Right cardiac atrium (tissue), 5 donors: ENCODE measurements at regions not wholly inside any gene's neighbourhood (a gene's known extent, or its start where the extent isn't known, plus 50 kb on each side); places are given as distances from the start of the nearest gene placed in this dataset.
"Not testable (repeated sequence)": the region's sequence is repeated elsewhere in the genome, so short reads cannot be mapped to it uniquely, and the experiment has no call there.

Experiments
- ATAC-seq, 2 donors: fragments of 200-7000 bp; cut with Tn5 transposase; one replicate each; pipeline versions ENCODE4 v1.8.0 to v1.9.1; 2020; ENCODE audit warnings: moderate library complexity in 2 of 2, mild to moderate bottlenecking in 1 of 2
- DNase-seq, 3 donors: peaks; one replicate each; pipeline ENCODE4 v3.0.0-alpha.2; 2020
- H3K27ac ChIP-seq: one replicate; pipeline ENCODE4 v1.5.1; 2013; ENCODE audit warnings: mild to moderate bottlenecking, low read length, control low read depth, moderate library complexity
- H3K27me3 ChIP-seq: one replicate; pipeline ENCODE4 v1.6.1; 2013; ENCODE audit not compliant: control insufficient read depth, insufficient read depth
- H3K4me1 ChIP-seq: one replicate; pipeline ENCODE4 v1.6.1; 2013; ENCODE audit warnings: low read length; ENCODE audit not compliant: control insufficient read depth, insufficient read depth
- H3K4me3 ChIP-seq: one replicate; pipeline ENCODE4 v1.5.1; 2013; ENCODE audit warnings: low read length, control low read depth
- H3K9me3 ChIP-seq: one replicate; pipeline ENCODE4 v1.6.1; 2013; ENCODE audit warnings: low read length; ENCODE audit not compliant: control insufficient read depth
- WGBS: extraction: QIAGEN DNeasy Blood & Tissue Kit; methylation state at CpG from one replicate; pipeline ENCODE4 v1.1.7; 2013; 5-methylcytosine and 5-hydroxymethylcytosine counted together
- intact Hi-C, 4 donors: fragments of 100-400 bp; cut with DNase I; formaldehyde crosslinking; loops; one replicate each; pipeline versions ENCODE4 v1.11.0 to v1.14.0; 2022 to 2023
- donor health status: healthy with polysubstance abuse.
- donor health status: DM: no; HTN: yes; CAD: no.
- donor health status: DM: no; HTN: no; CAD: no.
- donor health status: DM: no; HTN: yes; CAD: no; lungs with severe emphysema.
- donor health status: DM: yes; HTN: yes; CAD: no.

DNA sequence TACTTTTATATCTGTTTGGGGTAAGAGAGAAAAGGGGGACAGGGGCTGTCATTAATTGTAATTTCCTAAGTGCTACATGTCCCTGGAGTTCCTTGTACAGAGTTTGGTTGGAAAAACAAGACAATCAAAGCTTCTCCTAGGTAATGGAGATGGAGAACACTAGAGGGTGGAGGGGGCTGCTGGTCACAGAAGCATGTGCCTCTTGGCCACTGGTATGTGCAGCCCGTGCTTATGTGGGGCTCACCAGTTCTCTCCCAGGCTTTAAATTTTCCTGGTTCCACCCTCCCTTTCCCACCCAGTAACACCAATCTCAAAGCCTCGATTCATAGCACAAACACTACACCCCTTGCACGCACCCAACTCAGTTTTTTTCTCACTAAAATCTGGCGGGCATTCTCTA, 165.6 kb downstream of the SAMD5 start:
- intact Hi-C loops: no loop called here
- Histone ChIP-seq H3K4me3 (no peak overlapping the region), H3K9me3 (no peaks in the 10 kb centered on the region), H3K27me3 (no peaks in the 10 kb centered on the region), H3K27ac (no peak overlapping the region), H3K4me1 (no peaks in the 10 kb centered on the region)
- ATAC-seq: no peak
- DNase-seq: no peak
- WGBS: 86% methylated on average over 4 of the region's 4 CpGs

DNA sequence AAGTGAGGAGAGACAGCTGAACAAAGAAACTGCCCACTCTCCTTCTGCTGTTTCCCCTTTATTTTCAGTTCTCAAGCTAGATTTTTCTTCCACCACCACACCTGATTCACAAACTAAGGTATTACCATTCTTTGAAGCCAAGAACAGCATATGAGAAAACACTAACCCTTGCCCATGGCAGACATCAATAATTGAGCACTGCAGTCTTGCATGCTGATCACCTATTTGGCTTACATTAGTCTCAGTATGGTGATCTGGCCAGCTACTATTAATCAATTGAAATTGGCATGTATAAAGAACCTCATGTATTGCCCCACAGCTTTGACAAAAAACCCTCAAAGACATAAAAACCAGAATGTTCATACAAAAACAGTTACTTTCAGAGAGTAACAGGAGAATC, 166.3 kb downstream of the SAMD5 start:
- H3K4me3 ChIP-seq: no peak overlapping the region
- no peak overlapping the region for H3K27ac ChIP-seq
- DNase-seq (no peak), ATAC-seq (no peak)
- H3K9me3 ChIP-seq: no peaks in the 10 kb centered on the region
- H3K4me1 ChIP-seq: no peaks in the 10 kb centered on the region
- intact Hi-C loops: no loop called here
- no peaks in the 10 kb centered on the region for H3K27me3 ChIP-seq

DNA sequence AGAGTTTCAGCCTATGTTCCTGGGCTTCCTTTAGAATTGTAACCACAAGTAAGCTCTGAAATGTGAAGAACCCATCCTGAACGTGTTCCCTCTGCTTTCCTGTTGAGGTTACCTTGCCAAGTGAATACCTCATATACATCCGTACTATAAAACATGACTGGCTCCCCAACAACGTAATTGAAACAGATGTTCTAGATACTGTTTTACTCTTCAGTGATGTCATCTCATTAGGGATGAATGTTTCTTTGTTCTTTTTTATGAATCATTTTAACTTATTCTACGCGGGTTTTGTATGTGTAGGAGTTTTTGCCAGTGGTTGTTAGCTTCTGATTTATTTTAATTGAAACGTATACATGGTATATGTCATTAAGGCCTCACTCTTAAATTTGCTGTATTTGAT, 166.8 kb downstream of the SAMD5 start:
- Histone ChIP-seq H3K27ac (no peak overlapping the region), H3K27me3 (no peaks in the 10 kb centered on the region), H3K9me3 (no peaks in the 10 kb centered on the region), H3K4me1 (no peaks in the 10 kb centered on the region), H3K4me3 (no peak overlapping the region)
- DNase-seq (no peak), ATAC-seq (no peak)
- intact Hi-C loops: no loop called here
- 66% methylated on average over 6 of the region's 6 CpGs for WGBS

DNA sequence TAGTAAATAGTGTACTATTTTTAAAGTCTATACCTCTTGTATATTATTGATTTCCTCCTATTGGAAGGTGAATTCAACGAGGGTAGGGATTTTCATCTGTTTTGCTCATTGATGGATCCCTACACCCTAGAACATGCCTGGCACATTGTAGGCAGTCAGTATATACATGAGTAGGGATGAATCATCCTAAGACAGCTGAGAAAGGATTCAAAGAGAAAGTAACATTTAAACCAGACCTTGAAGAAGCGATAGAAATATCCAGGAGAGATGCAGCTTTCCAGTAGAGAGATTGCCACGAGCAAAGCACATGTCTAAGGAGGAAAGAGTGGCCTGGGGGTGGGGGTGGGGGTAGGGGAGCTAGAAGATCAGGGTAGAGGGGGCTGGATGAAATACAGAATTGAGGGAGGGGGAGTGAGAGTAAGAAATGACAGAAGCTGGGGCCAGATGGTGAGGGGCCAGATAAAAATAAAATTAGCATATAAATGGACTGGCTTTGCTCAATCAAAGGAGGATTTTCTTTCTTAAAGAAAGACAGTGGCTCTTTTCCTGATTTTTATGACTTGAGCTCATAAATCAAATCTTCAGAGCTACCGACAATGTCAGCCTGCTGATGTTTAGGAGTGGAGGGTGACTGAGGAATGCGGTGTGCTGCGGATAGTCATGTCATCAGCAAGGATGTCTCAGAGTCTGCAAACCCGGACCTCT, 168.2 kb downstream of the SAMD5 start:
- ATAC-seq (no peak), DNase-seq (no peak)
- Histone ChIP-seq H3K9me3 (no peaks in the 10 kb centered on the region), H3K27me3 (no peaks in the 10 kb centered on the region), H3K27ac (no peak overlapping the region), H3K4me1 (no peaks in the 10 kb centered on the region), H3K4me3 (no peak overlapping the region)
- intact Hi-C loops: no loop called here
- 74% methylated on average over 7 of the region's 7 CpGs for WGBS

DNA sequence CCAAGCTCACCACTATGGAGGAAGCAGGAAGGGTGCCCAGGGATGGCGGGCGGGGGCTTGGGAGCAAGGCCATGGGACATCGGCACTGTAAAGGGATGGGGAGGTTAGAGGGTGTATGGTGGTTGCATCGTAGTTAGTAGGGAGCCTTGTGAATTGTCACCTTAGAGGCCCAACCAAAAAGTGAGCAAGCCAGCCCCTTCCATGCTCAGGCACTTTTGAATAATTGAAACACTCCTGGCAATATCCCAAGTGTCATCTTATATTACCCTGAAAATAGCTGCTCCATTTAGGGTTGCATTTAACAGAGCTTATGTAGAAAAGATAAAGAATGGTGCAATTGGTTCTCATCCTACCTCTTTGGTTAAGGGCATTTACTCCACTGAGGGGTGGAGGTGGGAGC, 169.2 kb downstream of the SAMD5 start:
- Histone ChIP-seq H3K27me3 (no peaks in the 10 kb centered on the region), H3K4me3 (no peak overlapping the region), H3K27ac (no peak overlapping the region), H3K4me1 (no peaks in the 10 kb centered on the region), H3K9me3 (no peaks in the 10 kb centered on the region)
- no peak for ATAC-seq
- intact Hi-C loops: no loop called here
- WGBS: 69% methylated on average over 4 of the region's 4 CpGs
- DNase-seq: no peak

GRCh38 chr6:147678253-147678652, 169.8 kb downstream of the SAMD5 start:
- H3K4me1 ChIP-seq: no peaks in the 10 kb centered on the region
- DNase-seq: no peak
- no peak overlapping the region for H3K4me3 ChIP-seq
- intact Hi-C loops: no loop called here
- 56% methylated on average over 1 of the region's 1 CpG for WGBS
- ATAC-seq: no peak
- H3K27ac ChIP-seq: no peak overlapping the region
- no peaks in the 10 kb centered on the region for H3K9me3 ChIP-seq
- H3K27me3 ChIP-seq: no peaks in the 10 kb centered on the region

DNA sequence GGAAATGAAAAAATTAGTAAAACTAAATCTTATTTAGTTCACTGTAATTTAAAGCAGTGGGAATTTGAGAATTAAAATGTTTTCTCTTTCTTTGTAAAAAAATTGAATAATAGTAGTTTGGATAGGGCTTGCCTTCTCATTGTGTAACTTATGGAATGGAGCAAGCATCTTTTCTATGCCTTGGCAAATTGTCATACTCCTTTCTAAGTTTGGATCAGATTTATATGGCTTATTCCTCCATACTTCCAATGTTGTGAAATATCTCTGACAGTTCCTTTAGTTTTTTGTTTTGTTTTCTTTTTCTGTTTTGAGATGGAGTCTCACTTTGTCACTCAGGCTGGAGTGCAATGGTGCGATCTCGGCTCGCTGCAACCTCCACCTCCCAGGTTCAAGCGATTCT, 176.4 kb downstream of the SAMD5 start:
- intact Hi-C loops: no loop called here
- 95% methylated on average over 4 of the region's 4 CpGs for WGBS
- no peak for ATAC-seq
- no peak overlapping the region for H3K27ac ChIP-seq
- H3K27me3 ChIP-seq: no peaks in the 10 kb centered on the region
- DNase-seq: no peak
- H3K9me3 ChIP-seq: no peaks in the 10 kb centered on the region
- no peak overlapping the region for H3K4me3 ChIP-seq
- H3K4me1 ChIP-seq: no peaks in the 10 kb centered on the region

DNA sequence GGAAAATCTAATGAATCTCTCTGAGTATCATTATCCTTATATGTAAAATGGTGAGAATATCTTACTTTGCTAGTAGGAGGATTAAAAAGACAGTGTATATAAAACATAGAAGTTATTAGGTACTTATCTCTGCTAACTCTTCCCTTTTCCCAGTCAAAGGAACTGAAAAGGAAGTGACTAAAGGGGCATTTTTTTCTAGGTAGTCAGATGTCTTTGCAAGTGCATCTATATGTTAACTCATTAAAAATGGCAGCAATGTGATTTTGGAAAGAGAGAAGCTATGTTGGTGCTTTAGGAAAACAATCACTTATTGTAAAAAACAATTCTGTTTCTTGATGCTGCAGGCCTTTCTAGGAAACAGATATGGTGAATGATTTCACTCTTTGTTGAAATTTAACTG, 180.9 kb downstream of the SAMD5 start:
- H3K27ac ChIP-seq: no peak overlapping the region
- H3K27me3 ChIP-seq: no peaks in the 10 kb centered on the region
- intact Hi-C loops: no loop called here
- no peaks in the 10 kb centered on the region for H3K4me1 ChIP-seq
- no peak overlapping the region for H3K4me3 ChIP-seq
- no peak for ATAC-seq
- no peak for DNase-seq
- H3K9me3 ChIP-seq: no peaks in the 10 kb centered on the region

DNA sequence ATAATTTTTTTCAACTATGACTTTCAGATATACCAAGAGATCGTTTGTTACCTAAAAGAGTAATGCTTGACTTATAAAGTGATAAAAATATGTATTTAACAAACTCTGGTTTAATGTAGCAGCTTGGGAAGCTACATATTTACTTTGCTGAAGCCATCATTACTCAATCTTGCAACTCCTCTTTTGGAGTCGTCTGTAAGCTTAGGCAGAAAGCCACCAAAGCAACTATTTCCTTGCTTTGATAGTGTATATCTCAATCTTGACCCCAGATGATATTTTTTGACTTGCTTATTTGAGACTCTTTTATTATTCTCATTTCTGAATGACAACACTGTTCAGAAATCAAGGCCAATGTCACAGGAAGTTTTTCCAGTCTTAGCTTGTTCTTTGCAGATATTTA, 183.0 kb downstream of the SAMD5 start:
- 38% methylated on average over 2 of the region's 2 CpGs for WGBS
- no peaks in the 10 kb centered on the region for H3K27me3 ChIP-seq
- H3K27ac ChIP-seq: no peak overlapping the region
- H3K4me1 ChIP-seq: no peaks in the 10 kb centered on the region
- H3K9me3 ChIP-seq: no peaks in the 10 kb centered on the region
- no peak overlapping the region for H3K4me3 ChIP-seq
- no peak for ATAC-seq
- DNase-seq: no peak
- intact Hi-C loops: no loop called here

- Histone ChIP-seq H3K27me3 (no peaks in the 10 kb centered on the region), H3K9me3 (no peaks in the 10 kb centered on the region), H3K4me3 (no peak overlapping the region), H3K4me1 (no peaks in the 10 kb centered on the region), H3K27ac (no peak overlapping the region)
- intact Hi-C loops: no loop called here
- WGBS: 92% methylated on average over 6 of the region's 6 CpGs
- DNase-seq (no peak), ATAC-seq (no peak)
Measured at GRCh38 chr6:147693181-147693580, 184.7 kb downstream of the SAMD5 start.

GRCh38 chr6:147694556-147694955, 186.1 kb downstream of the SAMD5 start:
- H3K4me3 ChIP-seq, H3K9me3 ChIP-seq, H3K4me1 ChIP-seq, intact Hi-C loops, H3K27ac ChIP-seq, ATAC-seq, DNase-seq, H3K27me3 ChIP-seq: not testable (repeated sequence)
- 98% methylated on average over 3 of the region's 3 CpGs for WGBS

GRCh38 chr6:147695819-147696218, 187.3 kb downstream of the SAMD5 start:
- Histone ChIP-seq H3K27me3 (no peaks in the 10 kb centered on the region), H3K4me1 (no peaks in the 10 kb centered on the region), H3K4me3 (no peak overlapping the region), H3K9me3 (no peaks in the 10 kb centered on the region), H3K27ac (no peak overlapping the region)
- 85% methylated on average over 1 of the region's 1 CpG for WGBS
- DNase-seq: no peak
- no peak for ATAC-seq
- intact Hi-C loops: no loop called here
